ENCODE measurements at regions not wholly inside any gene's neighbourhood (a gene's known extent, or its start where the extent isn't known, plus 50 kb on each side); places are given as distances from the start of the nearest gene placed in this dataset.

GRCh38 chr2:207354462-207354861 is 175.3 kb upstream of the CREB1 start:
- H3K27me3 ChIP-seq, result no peaks in the 10 kb centered on the region
- WGBS, 5 donors, result 29 to 59% (median 43%) methylated on average over 1 of the region's 1 CpG
- no peak for DNase-seq
- H3K27ac ChIP-seq, result no peak overlapping the region
- TF ChIP-seq CTCF (IDR thresholded peaks at IDR 0.05), result no peak
- TF ChIP-seq POLR2AphosphoS5 (IDR thresholded peaks at IDR 0.05), result no peak
- TF ChIP-seq EP300 (IDR thresholded peaks at IDR 0.05), result no peak
- TF ChIP-seq POLR2A (IDR thresholded peaks at IDR 0.05), result no peak
- intact Hi-C loops (cut with DNase I; ENCODE audit: low total_unique reads), result no loop called here
- H3K36me3 ChIP-seq, result no peaks in the 10 kb centered on the region
- peaks cover 0 to 7% (median 0%) of the 10 kb centered on the region in 4 donors for H3K4me1 ChIP-seq
- no peak overlapping the region for H3K4me3 ChIP-seq
- H3K9me3 ChIP-seq, result peaks cover 0 to 5% (median 0%) of the 10 kb centered on the region in 4 donors

GRCh38 chr2:207356567-207356966 is 173.2 kb upstream of the CREB1 start:
- DNase-seq, result no peak
- Histone ChIP-seq H3K4me3 (no peak overlapping the region), H3K36me3 (no peaks in the 10 kb centered on the region), H3K4me1 (peaks cover 0 to 7% (median 0%) of the 10 kb centered on the region in 4 donors), H3K27me3 (no peaks in the 10 kb centered on the region), H3K27ac (no peak overlapping the region), H3K9me3 (no peaks in the 10 kb centered on the region)
- intact Hi-C loops (cut with DNase I; ENCODE audit: low total_unique reads), result no loop called here
- 30 to 56% (median 38%) methylated on average over 1 of the region's 1 CpG for WGBS, 5 donors
- TF ChIP-seq CTCF (IDR thresholded peaks at IDR 0.05) (no peak), POLR2A (IDR thresholded peaks at IDR 0.05) (no peak), POLR2AphosphoS5 (IDR thresholded peaks at IDR 0.05) (no peak), EP300 (IDR thresholded peaks at IDR 0.05) (no peak)

GRCh38 chr2:207357216-207357615 is 172.5 kb upstream of the CREB1 start:
- intact Hi-C loops (cut with DNase I; ENCODE audit: low total_unique reads), result no loop called here
- H3K27me3 ChIP-seq, result no peaks in the 10 kb centered on the region
- H3K4me3 ChIP-seq, result no peak overlapping the region
- H3K27ac ChIP-seq, result no peak overlapping the region
- no peaks in the 10 kb centered on the region for H3K36me3 ChIP-seq
- 66 to 79% (median 69%) methylated on average over 2 of the region's 2 CpGs for WGBS, 5 donors
- peaks cover 0 to 7% (median 0%) of the 10 kb centered on the region in 4 donors for H3K4me1 ChIP-seq
- no peak for DNase-seq
- H3K9me3 ChIP-seq, result no peaks in the 10 kb centered on the region
- no peak for TF ChIP-seq EP300 (IDR thresholded peaks at IDR 0.05)
- TF ChIP-seq POLR2A (IDR thresholded peaks at IDR 0.05), result no peak
- TF ChIP-seq POLR2AphosphoS5 (IDR thresholded peaks at IDR 0.05), result no peak
- TF ChIP-seq CTCF (IDR thresholded peaks at IDR 0.05), result no peak

- Histone ChIP-seq H3K27me3 (no peaks in the 10 kb centered on the region), H3K4me3 (no peak overlapping the region), H3K9me3 (no peaks in the 10 kb centered on the region), H3K27ac (no peak overlapping the region), H3K36me3 (no peaks in the 10 kb centered on the region), H3K4me1 (no peaks in the 10 kb centered on the region)
- no peak for DNase-seq
- WGBS, 5 donors, result 73 to 92% (median 81%) methylated on average over 2 of the region's 2 CpGs
- intact Hi-C loops (cut with DNase I; ENCODE audit: low total_unique reads), result no loop called here
- TF ChIP-seq POLR2A (IDR thresholded peaks at IDR 0.05) (no peak), EP300 (IDR thresholded peaks at IDR 0.05) (no peak), CTCF (IDR thresholded peaks at IDR 0.05) (no peak), POLR2AphosphoS5 (IDR thresholded peaks at IDR 0.05) (no peak)
Observed at GRCh38 chr2:207362716-207363115, 167.0 kb upstream of the CREB1 start.

Data from stomach (tissue), 8 donors.